Large intestine (tissue), 3 donors: ENCODE measurements at regions not wholly inside any gene's neighbourhood (a gene's known extent, or its start where the extent isn't known, plus 50 kb on each side); places are given as distances from the start of the nearest gene placed in this dataset.

Experiments used
- DNase-seq, 2 donors: peaks; one replicate each; pipeline versions ENCODE4 v3.0.0 to v3.0.0-alpha.2; 2013
- H3K27ac ChIP-seq: one replicate; pipeline ENCODE4 v1.5.1; 2013; ENCODE audit warnings: low read length
- H3K27me3 ChIP-seq: 2 replicates; pipeline ENCODE4 v1.6.1; 2013; ENCODE audit warnings: low read length; ENCODE audit not compliant: control insufficient read depth, insufficient read depth
- H3K36me3 ChIP-seq: 2 replicates; pipeline ENCODE4 v1.6.1; 2013; ENCODE audit warnings: low read length; ENCODE audit not compliant: control insufficient read depth, insufficient read depth
- H3K4me1 ChIP-seq: one replicate; pipeline ENCODE4 v1.6.1; 2013; ENCODE audit warnings: low read length; ENCODE audit not compliant: control insufficient read depth, insufficient read depth
- H3K4me3 ChIP-seq: one replicate; pipeline ENCODE4 v1.5.1; 2013; ENCODE audit warnings: low read length
- H3K9me3 ChIP-seq: one replicate; pipeline ENCODE4 v1.6.1; 2013; ENCODE audit warnings: mild to moderate bottlenecking, low read depth, low read length, moderate library complexity; ENCODE audit not compliant: control insufficient read depth
- WGBS: methylation state at CpG from one replicate; pipeline ENCODE4 v1.1.5; 2013; ENCODE audit warnings: low lambda C conversion rate; ENCODE audit not compliant: insufficient coverage; 5-methylcytosine and 5-hydroxymethylcytosine counted together

- 100% methylated on average over 1 of the region's 1 CpG for WGBS
- Histone ChIP-seq H3K4me1 (no peaks in the 10 kb centered on the region), H3K9me3 (no peaks in the 10 kb centered on the region), H3K4me3 (no peak overlapping the region), H3K36me3 (no peaks in the 10 kb centered on the region), H3K27me3 (no peaks in the 10 kb centered on the region), H3K27ac (no peak overlapping the region)
- DNase-seq, result no peak
Measured at GRCh38 chr1:215475796-215476481, 91.2 kb upstream of the KCTD3 start.

DNA sequence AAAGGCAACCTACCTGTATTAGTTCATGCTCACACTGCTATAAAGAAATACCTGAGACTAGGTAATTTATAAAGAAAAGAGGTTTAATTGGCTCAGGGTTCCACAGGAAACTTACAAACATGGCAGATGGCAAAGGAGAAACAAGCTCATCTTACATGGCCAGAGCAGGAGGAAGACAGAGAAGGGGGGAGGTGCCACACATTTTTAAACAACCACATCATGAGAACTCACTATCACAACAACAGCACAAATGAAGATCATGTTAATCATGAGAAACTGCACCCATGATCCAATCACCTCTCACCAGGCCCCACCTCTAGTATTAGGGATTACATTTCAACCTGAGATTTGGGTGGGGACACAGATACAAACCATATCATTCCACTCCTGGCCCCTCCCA, 90.6 kb upstream of the KCTD3 start:
- Histone ChIP-seq H3K27ac (no peak overlapping the region), H3K9me3 (no peaks in the 10 kb centered on the region), H3K4me3 (no peak overlapping the region), H3K27me3 (no peaks in the 10 kb centered on the region), H3K4me1 (no peaks in the 10 kb centered on the region), H3K36me3 (no peaks in the 10 kb centered on the region)
- no peak for DNase-seq

GRCh38 chr1:215477632-215478031, 89.5 kb upstream of the KCTD3 start:
- no peaks in the 10 kb centered on the region for H3K9me3 ChIP-seq
- H3K36me3 ChIP-seq, result no peaks in the 10 kb centered on the region
- no peaks in the 10 kb centered on the region for H3K27me3 ChIP-seq
- H3K4me1 ChIP-seq, result no peaks in the 10 kb centered on the region
- no peak overlapping the region for H3K27ac ChIP-seq
- H3K4me3 ChIP-seq, result no peak overlapping the region
- DNase-seq, result no peak

DNA sequence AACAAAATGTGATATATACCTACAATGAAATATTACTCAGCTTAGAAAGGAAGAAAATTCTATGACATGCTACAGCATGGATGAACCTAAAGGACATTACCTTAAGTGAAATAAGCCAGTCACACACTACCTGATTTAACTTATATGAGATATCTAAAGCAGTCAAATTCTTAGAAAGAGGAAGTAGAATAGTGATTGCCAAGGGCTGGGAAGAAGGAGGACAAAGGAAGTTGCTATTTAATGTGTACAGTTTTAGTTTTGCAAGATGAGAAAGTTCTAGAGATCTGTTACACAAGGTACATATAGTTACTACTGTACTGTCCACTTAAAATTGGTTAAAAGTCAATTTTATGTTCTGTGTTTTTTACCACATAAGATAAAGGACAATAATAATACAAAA, 87.5 kb upstream of the KCTD3 start:
- H3K9me3 ChIP-seq, result no peaks in the 10 kb centered on the region
- no peaks in the 10 kb centered on the region for H3K27me3 ChIP-seq
- H3K36me3 ChIP-seq, result no peaks in the 10 kb centered on the region
- DNase-seq, result no peak
- H3K4me3 ChIP-seq, result no peak overlapping the region
- no peak overlapping the region for H3K27ac ChIP-seq
- H3K4me1 ChIP-seq, result no peaks in the 10 kb centered on the region

GRCh38 chr1:215482079-215482478, 85.0 kb upstream of the KCTD3 start:
- H3K9me3 ChIP-seq, result no peaks in the 10 kb centered on the region
- no peaks in the 10 kb centered on the region for H3K4me1 ChIP-seq
- DNase-seq, result no peak
- 67% methylated on average over 1 of the region's 2 CpGs for WGBS
- no peak overlapping the region for H3K27ac ChIP-seq
- no peaks in the 10 kb centered on the region for H3K36me3 ChIP-seq
- H3K27me3 ChIP-seq, result no peaks in the 10 kb centered on the region
- H3K4me3 ChIP-seq, result no peak overlapping the region

DNA sequence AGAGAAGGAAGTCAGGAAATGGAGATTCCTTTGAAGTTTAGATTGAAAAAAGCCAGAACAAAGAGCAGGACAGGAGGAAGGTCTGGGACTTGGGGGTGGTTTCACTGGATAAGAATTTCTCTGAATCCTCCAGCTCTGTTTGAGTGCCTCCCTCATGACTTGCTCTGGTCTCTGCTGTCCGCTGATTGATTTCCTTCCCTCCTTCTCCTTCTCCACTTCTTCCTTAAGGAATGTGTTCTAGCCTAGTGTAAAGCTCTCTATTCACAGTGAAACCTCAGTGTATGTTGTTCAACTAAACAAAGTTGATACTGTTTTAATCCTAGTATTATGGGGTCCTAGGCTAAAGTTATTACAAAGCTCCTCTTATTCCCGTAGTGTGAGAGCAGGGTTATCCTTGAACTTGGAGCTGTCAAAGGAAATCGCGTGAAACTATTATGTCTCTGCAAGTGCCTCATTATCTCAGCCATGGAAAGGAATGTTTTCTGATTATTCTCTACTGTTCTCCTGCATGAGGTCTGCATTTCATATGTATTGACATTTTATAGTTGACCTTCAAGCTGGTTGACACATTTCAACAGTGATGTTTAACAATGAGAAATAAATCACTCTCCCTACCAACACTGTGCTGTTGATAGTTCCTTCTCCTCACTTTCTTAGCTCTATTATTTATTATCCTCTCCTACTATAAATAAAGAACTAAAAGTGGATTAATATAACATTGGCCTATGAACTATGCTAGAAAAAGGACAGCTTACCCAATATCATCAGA, 82.7 kb upstream of the KCTD3 start:
- no peaks in the 10 kb centered on the region for H3K4me1 ChIP-seq
- no peaks in the 10 kb centered on the region for H3K9me3 ChIP-seq
- no peaks in the 10 kb centered on the region for H3K36me3 ChIP-seq
- no peaks in the 10 kb centered on the region for H3K27me3 ChIP-seq
- H3K4me3 ChIP-seq, result no peak overlapping the region
- WGBS, result 59% methylated on average over 2 of the region's 4 CpGs
- no peak for DNase-seq
- H3K27ac ChIP-seq, result no peak overlapping the region

DNA sequence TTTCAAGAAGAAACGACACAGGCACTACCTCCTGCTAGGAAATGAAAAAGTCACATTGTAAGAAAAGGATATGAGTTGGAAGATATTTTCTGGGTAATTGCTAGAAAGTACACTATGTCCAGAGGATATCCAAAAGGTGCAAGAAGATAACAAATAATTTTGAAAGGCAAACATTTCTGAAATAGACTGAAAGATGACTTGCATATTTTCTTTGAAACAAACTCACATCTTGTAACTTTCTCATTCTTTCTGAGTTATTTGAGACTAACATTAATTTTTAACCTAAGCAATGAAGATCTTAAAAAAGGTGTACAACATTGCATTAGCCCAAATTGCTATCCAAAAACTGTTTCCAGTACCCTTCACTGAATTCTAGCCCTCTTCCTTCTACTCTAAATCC, 79.6 kb upstream of the KCTD3 start:
- Histone ChIP-seq H3K27ac (no peak overlapping the region), H3K9me3 (no peaks in the 10 kb centered on the region), H3K27me3 (no peaks in the 10 kb centered on the region), H3K36me3 (no peaks in the 10 kb centered on the region), H3K4me3 (no peak overlapping the region), H3K4me1 (no peaks in the 10 kb centered on the region)
- WGBS, result no CpG with 5 or more reads among the region's 1 CpG
- DNase-seq, result no peak

- H3K9me3 ChIP-seq, result no peaks in the 10 kb centered on the region
- 60% methylated on average over 1 of the region's 1 CpG for WGBS
- no peak overlapping the region for H3K27ac ChIP-seq
- no peak for DNase-seq
- H3K4me1 ChIP-seq, result no peaks in the 10 kb centered on the region
- no peak overlapping the region for H3K4me3 ChIP-seq
- no peaks in the 10 kb centered on the region for H3K36me3 ChIP-seq
- no peaks in the 10 kb centered on the region for H3K27me3 ChIP-seq
Measured at GRCh38 chr1:215488850-215489249, 78.3 kb upstream of the KCTD3 start.

- H3K4me1 ChIP-seq, result no peaks in the 10 kb centered on the region
- H3K27ac ChIP-seq, result no peak overlapping the region
- H3K9me3 ChIP-seq, result no peaks in the 10 kb centered on the region
Measured at GRCh38 chr1:215489771-215490565, 77.1 kb upstream of the KCTD3 start.

DNA sequence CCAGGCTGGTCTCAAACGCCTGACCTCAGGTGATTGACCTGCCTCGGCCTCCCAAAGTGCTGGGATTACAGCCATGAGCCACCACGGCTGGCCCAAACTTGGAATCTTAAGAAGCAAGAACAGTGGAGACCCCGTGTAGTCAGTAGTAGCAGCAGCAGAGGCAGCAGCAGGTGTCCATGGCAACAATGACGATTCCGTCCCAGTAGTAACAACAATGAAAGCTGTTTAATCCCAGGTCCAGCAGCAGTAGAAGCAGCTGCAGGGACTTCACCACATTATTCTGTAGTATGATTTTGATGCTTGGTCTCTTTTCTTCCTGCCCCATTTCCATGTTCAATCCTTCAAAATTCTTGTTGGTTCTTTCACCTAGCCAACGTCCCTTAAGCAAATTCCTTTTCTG, 69.6 kb upstream of the KCTD3 start:
- Histone ChIP-seq H3K36me3 (no peaks in the 10 kb centered on the region), H3K27me3 (no peaks in the 10 kb centered on the region), H3K27ac (no peak overlapping the region), H3K4me1 (no peaks in the 10 kb centered on the region), H3K4me3 (no peak overlapping the region), H3K9me3 (no peaks in the 10 kb centered on the region)
- 67% methylated on average over 1 of the region's 7 CpGs for WGBS
- peak in 1 of 2 donors; percentile 5 for DNase-seq

More at GRCh38 chr1:215489771-215490565, 77.1 kb upstream of the KCTD3 start:
- WGBS, result 89% methylated on average over 3 of the region's 3 CpGs
- H3K4me3 ChIP-seq, result no peak overlapping the region
- no peaks in the 10 kb centered on the region for H3K36me3 ChIP-seq
- H3K27me3 ChIP-seq, result no peaks in the 10 kb centered on the region
- no peak for DNase-seq
